22Rv1 (cell line): ENCODE measurements at regions not wholly inside any gene's neighbourhood (a gene's known extent, or its start where the extent isn't known, plus 50 kb on each side); places are given as distances from the start of the nearest gene placed in this dataset.

Source experiments
- H3K27ac ChIP-seq: fragments of 450-650 bp; 2 replicates; pipeline ENCODE4 v1.5.1; 2017
- ZFX ChIP-seq: fragments of 450-650 bp; IDR thresholded peaks from 2 replicates; pipeline ENCODE4 v1.6.1; 2017; ENCODE audit warnings: antibody characterized with exemption, borderline replicate concordance
- TF ChIP-seq, protein P1 (sequence below): fragments of 450-650 bp; IDR thresholded peaks from 2 replicates; pipeline ENCODE4 v1.5.1; 2017; ENCODE audit warnings: mild to moderate bottlenecking

- no peak overlapping the region for H3K27ac ChIP-seq
- TF ChIP-seq, protein P1, sequence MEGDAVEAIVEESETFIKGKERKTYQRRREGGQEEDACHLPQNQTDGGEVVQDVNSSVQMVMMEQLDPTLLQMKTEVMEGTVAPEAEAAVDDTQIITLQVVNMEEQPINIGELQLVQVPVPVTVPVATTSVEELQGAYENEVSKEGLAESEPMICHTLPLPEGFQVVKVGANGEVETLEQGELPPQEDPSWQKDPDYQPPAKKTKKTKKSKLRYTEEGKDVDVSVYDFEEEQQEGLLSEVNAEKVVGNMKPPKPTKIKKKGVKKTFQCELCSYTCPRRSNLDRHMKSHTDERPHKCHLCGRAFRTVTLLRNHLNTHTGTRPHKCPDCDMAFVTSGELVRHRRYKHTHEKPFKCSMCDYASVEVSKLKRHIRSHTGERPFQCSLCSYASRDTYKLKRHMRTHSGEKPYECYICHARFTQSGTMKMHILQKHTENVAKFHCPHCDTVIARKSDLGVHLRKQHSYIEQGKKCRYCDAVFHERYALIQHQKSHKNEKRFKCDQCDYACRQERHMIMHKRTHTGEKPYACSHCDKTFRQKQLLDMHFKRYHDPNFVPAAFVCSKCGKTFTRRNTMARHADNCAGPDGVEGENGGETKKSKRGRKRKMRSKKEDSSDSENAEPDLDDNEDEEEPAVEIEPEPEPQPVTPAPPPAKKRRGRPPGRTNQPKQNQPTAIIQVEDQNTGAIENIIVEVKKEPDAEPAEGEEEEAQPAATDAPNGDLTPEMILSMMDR, result no peak
- no peak for TF ChIP-seq ZFX
Measured at GRCh38 chr3:187464682-187465081, 96.5 kb downstream of the RTP4 start.

- no peak for TF ChIP-seq ZFX
- TF ChIP-seq, protein P1, result no peak
- no peak overlapping the region for H3K27ac ChIP-seq
Measured at GRCh38 chr3:187458921-187459320, 90.7 kb downstream of the RTP4 start.

- no peak for TF ChIP-seq ZFX
- TF ChIP-seq, protein P1, result no peak
- H3K27ac ChIP-seq, result no peak overlapping the region
Measured at GRCh38 chr3:187458383-187458782, 90.2 kb downstream of the RTP4 start.

DNA sequence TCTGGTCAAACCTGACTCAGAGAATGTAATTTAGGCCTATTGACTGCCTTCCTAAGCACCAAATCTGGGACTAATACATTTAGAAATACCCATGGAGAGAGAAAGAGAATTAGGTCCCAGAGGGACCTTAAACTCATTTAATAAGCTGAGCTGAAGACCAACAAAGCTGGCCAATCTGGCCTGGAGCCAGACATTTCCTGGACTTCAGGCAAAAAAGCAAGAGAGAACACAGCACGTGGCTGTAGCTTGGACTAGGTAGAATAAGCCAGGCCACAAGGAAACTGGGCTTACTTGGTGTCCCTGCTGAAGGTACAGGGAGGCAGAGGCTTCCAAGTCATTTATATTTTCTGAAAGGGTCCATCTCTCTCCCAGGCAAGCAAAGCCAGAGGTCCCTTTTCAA, 88.1 kb downstream of the RTP4 start:
- TF ChIP-seq, protein P1, result no peak
- no peak for TF ChIP-seq ZFX
- H3K27ac ChIP-seq, result no peak overlapping the region

DNA sequence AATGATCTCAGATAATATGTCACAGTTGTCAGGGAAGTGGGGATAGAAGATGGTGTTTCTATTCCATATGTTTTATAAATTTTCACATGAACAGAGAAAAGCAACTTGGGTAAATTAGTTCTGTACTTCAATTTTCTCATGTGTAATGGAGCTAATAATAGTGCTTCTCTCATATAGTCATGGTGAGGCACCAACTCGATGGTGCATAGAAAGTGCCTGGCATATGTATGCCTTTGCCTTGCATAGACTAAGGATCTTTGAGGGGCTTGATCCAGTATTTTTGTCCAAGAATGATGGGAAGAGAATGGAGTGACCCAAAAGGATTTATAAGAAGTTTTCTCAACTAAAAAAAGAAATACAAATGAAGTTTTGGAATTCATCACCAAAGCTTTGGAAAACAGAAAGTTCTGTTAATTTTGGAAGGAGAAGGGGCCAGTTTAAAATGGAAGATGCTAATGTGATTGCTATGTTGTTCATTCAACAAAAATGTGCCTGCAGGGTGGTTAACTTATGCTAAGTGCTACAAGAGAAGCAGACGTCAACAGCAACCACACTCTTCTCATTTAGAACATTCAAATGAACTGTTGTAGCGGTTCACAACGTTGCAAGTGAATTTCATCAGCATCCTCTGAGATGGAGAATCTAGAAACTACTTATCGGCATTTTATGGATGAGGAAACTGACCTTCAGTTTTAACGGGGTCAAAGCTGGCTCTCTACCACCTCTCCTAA, 86.1 kb downstream of the RTP4 start:
- H3K27ac ChIP-seq, result no peak overlapping the region
- TF ChIP-seq, protein P1, result no peak
- no peak for TF ChIP-seq ZFX

DNA sequence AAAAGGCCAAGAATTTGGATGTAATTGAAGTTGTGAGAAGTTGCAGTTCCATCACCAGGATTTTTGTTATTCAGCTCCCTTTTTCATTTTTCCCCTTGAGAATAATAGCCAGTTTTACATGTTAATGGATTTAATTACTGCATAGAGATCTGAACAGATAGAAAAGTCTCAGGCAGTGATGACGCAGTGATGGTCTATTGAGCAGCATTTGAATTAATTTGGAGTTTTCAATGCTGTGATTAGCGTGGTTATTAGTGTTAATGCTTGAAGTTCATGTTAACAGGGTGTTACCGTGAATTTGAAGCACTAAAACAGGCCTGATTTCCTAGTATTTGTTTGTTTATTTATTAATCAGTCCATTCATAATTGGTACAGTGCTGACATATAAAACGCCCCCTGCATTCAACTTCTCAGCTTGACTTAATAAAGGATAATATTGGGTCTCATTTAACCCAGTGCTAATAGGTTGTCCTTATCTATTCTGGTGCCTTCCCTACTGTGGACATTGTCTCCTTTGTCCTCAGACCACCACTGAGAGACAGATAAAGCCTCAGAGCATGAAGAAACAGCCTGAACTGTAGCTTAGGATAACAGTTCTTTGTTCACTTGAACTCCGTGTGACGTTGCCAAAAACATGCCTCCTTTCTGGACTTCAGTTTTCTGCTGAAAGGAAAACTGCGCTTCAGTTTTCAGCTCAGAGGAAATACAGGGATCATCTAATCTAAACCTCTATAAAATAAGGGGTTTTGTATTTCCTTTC, 82.4 kb downstream of the RTP4 start:
- no peak for TF ChIP-seq ZFX
- TF ChIP-seq, protein P1, result no peak
- H3K27ac ChIP-seq, result no peak overlapping the region

DNA sequence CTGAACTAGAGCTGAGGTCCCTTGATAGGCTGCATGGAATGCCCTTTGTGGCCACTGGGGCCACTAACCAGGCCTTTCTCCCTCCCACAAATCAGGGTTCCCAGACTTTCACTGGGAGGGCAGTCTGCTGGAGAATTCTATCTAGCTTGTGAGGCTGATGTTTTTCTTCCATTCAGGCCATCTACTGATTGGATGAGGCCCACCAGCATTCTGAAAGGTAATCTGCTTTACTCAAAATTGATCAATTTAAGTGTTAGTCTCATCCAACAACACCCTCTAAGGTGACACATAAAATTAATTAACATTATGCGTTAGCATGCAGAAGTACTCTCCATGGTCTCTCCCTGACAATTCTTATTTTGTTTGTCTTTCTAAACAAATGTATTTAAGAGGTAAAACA, 80.5 kb downstream of the RTP4 start:
- TF ChIP-seq ZFX, result no peak
- TF ChIP-seq, protein P1, result no peak
- no peak overlapping the region for H3K27ac ChIP-seq
